NCI-H1092 treated with DMSO at 0.1 percent for 48 hours (cell line): ENCODE measurements at regions not wholly inside any gene's neighbourhood (a gene's known extent, or its start where the extent isn't known, plus 50 kb on each side); places are given as distances from the start of the nearest gene placed in this dataset.

Experiments
- DNase-seq: peaks from one replicate; lab custom pipeline; 2025; lab: John Stamatoyannopoulos, UW

DNA sequence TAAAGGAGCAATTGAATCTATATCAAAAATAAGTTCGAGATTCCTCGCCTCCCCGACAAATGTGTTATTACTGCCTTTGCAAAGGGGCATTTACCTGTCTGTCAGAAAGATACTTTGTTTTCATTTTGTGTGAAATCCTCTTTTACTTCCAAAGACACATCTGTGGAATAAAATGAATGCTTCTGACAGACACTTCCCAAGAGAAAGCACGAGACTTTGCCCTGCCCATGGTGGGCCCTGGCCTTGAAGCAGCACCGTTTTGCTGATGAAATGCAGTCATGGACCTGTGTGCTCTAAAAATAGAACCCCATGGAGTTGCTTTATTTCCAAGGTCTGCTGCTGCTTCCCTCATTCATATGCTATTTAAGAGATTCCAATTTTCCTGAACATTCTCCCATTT is 85.9 kb upstream of the USP47 start:
- DNase-seq = no peak

GRCh38 chr11:11752679-11753078 is 89.1 kb upstream of the USP47 start:
- no peak for DNase-seq

GRCh38 chr11:11750017-11750878 is 91.5 kb upstream of the USP47 start:
- no peak for DNase-seq

DNA sequence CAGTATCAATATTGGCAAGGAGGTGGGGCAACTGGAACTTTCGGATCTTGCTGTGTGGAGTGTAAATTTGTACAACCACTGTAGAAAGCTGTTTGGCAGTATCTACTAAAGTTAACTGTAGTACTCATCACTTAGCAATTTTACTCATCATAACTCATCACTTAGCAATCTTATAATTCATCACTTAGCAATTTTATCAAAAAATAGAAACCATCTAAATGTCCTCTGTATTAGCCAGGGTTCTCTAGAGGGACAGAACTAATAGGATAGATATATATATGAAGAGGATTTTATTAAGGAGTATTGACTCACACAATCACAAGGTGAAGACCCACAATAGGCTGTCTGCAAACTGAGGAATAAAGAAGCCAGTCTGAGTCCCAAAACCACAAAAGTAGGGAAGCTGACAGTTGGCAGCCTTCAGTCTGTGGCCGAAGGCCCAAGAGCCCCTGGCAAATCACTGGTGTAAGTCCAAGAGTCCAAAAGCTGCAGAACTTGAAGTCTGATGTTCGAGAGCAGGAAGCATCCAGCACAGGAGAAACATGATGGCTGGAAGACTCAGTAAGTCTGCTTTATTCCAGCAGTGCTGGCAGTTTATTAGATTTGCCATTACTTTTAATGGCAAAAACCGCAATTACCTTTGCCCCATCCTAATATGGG is 92.9 kb upstream of the USP47 start:
- DNase-seq = no peak

DNA sequence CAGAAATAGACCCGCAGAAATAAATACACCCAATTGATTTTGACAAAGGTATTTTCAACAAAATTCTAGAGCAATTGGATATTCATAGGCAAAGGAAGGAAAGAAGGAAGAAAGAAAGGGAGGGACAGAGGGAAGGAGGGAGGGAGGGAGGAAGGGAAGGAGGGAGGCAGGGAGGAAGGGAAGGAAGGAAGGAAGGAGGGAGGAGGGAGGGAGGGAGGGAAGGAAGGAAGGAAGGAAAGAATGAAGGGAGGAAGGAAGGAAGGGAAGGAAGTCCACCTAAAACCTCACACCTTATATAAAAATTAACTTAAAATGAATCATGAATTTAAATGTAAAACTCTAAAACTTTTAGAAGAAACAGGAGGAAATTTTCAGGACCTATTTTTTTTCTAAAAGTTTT is 94.2 kb upstream of the USP47 start:
- DNase-seq = no peak

DNA sequence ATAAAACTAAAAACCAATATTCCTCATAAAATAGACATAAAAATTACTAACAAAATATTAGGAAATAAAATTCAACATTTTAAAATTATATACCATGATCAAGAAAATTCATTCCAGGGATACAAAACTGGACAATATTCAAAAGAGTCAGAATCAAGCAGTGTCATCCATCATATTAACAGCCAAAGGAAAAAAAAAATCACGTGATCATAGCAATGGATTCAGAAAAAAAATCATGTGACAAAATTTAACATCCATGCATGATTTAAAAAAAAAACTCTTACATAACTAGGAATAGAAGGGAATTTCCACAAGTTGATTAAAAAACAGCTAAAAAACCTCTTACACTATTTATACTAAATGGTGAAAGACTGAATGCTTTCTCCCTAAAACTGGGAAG is 95.3 kb upstream of the USP47 start:
- no peak for DNase-seq

DNA sequence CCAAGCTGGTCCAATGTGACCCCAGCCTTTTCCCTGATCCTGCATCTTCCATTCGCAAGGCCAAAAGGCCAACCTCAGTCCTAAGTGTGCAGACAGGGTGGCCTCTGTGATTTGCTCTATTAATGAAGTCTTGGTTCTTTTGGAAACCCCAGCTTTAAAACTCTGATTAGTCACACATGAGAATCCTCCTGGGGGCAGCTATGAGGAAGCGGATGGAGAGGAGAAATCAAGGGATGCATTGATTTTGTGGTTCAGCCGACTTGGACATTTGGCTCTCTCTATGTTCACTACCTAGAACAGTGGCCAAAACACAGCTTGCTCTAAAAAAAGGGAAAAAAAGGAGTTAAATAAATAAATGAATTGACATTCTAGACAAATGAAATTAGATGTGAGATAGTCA is 98.6 kb upstream of the USP47 start:
- DNase-seq = no peak

- no peak for DNase-seq
Observed at GRCh38 chr11:11742486-11742885, 99.3 kb upstream of the USP47 start.

DNA sequence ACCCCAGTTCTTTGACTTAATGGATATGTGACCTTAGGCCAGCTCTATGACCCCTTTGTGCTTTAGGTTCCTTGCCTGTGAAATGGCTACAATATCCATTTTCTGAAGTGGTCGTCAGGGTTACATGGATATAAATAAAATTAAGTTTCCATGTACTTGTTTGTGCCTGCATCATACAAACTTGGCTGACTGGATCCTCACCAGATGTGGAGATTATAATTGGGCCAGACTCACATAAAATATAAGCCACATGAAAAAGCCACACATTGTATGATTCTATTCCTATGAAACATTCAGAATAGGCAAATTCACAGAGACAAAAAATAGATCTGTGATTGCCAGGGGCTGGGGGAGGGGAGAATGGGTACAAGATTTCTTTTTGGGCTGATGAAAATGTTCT is 100.9 kb upstream of the USP47 start:
- no peak for DNase-seq

DNA sequence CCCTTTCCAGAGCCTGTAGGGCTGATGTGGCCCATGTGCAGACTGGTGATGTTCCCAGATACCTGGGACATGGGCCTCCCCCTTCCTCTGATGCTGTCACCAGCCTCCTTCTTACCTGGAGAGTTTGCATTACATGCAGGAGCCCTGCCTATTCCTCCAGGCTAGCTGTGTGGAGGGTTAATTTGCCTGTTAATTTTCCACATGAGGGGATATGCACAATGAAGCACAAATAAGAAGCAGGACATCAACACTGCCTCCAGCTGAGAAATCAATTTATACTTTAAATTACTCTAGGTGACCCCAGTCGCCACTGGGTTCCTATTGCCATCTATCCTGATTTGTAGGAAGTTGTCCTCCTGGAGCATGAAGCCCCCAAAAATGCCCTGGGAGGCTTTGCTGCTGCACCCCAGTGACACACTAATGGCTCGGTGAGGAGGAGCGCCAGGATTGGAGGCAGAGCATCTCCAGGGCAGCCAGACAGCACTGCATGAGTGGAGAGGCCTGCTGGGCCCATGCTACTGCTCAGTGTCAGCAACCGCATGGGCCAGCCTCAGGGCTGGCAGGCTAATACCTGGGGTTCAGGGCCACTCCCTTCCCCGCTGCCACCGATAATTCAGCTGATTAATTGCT is 101.6 kb upstream of the USP47 start:
- peak; percentile 3 for DNase-seq

GRCh38 chr11:11738370-11738769 is 103.4 kb upstream of the USP47 start:
- no peak for DNase-seq

DNA sequence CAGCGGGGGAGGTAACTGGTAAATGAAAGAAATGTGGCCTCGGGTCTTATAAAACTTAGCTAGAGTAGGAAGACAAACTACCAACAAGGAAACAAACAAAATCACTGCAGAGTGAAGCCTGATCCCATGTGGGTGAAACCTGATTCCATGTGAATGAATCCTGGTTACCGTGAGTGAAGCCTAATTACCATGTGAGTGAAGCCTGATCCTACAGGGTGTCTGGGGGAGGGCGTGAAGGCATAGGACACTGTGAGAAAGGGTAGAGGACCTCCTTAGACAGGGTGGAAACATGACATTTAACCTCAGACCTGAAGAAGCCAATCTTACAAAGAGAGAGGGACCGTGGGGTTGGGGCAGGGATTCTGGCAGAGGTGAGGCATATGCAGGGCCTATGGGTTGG is 106.2 kb upstream of the USP47 start:
- DNase-seq = no peak

DNA sequence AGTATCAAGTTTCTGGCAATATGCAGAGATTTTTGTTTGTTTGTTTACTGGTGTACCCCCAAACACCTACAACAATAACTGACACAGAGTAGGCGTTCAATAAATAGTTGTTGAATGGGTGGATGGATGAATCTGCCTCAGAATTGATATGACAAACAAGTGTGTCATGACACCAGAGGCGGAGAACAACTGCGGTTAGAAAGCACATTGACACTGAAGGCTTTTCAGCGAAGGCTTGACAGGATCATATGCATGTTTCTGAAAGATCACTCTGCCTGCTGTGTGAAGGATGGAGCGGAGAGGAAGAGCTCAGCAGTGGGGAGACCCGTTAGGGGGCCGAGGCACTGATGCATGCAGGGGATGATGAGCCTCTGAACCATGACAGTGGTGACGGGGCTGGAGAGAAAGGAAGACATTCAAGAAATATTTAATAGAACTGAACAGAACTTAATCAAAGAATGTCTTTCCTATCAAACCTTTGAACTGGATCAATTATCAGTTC is 108.5 kb upstream of the USP47 start:
- no peak for DNase-seq

DNA sequence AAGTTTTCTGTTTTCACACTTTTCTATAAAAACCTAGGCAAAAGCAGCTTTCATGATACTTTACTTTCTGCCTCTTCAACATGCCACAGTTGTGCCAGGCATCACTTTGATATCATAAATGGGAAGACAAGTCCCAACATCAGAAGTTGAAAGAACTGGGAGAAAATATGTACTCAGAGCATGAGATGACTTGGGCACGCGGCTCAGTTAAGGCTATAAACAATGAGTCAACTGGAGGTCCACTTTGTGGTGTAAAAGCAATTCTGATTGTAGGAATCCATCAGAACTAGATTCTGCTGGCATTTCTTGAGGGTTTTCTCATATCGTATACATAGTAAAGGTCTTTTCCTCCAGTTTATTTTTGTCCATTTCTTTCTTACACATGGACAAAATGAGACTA is 109.7 kb upstream of the USP47 start:
- DNase-seq = no peak

DNA sequence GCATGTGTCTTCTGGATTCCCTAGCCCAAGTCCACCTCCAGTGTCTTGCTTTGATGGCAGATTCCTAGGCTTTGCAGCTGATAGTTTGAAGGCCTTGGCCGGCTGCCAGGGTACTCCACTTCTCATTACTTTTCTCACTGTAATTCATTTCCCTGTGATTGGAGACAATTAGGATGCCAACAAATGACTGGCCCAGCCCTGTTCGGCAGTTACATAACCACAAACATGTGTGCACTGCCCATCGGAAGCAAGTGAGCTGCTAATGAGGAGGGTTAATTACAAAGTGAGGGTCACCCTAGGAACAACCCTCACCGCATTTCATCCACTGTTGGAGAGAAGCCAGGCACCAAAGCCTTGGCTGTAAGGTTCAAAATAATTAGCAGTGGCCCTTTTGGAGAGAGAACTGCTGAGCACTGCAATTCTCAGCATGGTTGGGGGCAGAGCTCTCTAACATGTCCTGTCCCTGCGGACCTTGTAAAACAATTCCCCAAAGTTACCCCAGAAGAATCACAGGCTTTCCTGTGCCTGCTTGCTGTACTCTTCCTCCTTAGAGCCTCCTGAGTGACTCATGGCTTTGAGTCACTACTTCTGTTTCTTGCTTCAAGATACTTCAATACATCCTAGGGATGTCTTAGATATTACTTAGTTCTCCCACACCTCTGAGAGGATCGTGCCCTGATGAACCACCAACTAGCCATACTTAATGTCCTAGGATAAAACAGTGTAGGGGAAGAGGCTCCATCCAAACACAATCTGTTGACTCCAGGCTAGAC is 109.7 kb upstream of the GALNT18 start:
- DNase-seq = peak; percentile 15

DNA sequence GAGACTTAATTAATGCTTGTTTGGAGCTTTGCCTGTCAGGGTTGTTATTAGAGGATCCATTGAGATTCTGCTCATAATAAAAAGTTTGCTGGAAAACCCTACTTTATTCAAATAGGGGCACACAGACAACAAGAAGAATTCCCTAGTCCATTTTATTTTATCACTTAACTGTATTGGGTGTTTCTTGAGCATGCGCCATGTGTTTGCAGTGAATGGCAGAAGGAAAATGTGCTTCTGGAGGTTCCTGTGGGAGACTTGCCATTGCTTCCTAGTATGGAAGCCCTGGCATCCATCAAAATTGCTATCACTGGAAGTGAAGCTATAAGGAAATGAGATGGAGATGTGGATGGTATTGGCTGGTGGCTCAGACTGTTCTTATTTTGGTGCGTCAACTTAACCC is 106.6 kb upstream of the GALNT18 start:
- DNase-seq = no peak

GRCh38 chr11:11725438-11725837 is 103.6 kb upstream of the GALNT18 start:
- no peak for DNase-seq

- no peak for DNase-seq
Observed at GRCh38 chr11:11724994-11725393, 103.2 kb upstream of the GALNT18 start.

DNA sequence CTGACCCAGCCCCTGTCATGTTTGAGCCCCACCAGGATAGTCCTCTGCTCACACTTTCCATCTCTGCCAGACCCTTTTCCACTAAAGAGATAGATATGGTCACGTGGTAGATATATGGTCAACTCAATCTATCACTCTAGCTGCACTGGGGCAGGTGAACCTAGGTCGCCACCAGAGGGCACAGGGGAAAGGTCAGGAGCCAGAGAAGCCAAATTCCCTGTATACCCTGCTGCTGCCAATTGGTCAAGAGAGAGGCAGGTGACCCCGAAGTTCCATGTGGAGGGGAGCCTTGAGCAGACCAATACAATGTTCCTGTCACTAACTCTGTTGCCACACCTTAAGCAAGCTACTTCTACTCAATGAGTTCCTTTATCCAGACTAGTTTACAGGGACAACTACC is 101.1 kb upstream of the GALNT18 start:
- DNase-seq = no peak

DNA sequence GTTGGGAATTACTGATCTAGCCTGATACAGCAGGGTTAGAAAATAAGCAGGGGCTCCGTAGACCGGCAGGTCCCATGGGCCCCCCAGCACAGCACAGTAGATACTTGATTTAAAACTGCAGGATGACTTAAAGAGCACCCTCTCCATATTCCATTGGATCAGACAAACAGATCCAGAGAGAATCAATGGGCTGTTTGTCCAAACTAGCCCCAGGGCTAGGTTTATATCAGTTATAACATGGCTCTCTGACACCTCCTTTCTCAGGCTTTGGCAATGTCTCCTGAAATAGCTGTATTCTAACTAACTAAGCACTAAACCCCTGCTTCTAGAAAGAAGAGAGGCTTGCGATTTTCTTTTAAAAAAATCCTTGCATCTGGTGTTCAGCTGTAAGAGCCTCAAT is 100.4 kb upstream of the GALNT18 start:
- DNase-seq = no peak

- DNase-seq = no peak
Observed at GRCh38 chr11:11718511-11718910, 96.7 kb upstream of the GALNT18 start.

GRCh38 chr11:11717064-11717725 is 95.4 kb upstream of the GALNT18 start:
- DNase-seq = no peak
